ENCODE measurements at regions not wholly inside any gene's neighbourhood (a gene's known extent, or its start where the extent isn't known, plus 50 kb on each side); places are given as distances from the start of the nearest gene placed in this dataset.

DNA sequence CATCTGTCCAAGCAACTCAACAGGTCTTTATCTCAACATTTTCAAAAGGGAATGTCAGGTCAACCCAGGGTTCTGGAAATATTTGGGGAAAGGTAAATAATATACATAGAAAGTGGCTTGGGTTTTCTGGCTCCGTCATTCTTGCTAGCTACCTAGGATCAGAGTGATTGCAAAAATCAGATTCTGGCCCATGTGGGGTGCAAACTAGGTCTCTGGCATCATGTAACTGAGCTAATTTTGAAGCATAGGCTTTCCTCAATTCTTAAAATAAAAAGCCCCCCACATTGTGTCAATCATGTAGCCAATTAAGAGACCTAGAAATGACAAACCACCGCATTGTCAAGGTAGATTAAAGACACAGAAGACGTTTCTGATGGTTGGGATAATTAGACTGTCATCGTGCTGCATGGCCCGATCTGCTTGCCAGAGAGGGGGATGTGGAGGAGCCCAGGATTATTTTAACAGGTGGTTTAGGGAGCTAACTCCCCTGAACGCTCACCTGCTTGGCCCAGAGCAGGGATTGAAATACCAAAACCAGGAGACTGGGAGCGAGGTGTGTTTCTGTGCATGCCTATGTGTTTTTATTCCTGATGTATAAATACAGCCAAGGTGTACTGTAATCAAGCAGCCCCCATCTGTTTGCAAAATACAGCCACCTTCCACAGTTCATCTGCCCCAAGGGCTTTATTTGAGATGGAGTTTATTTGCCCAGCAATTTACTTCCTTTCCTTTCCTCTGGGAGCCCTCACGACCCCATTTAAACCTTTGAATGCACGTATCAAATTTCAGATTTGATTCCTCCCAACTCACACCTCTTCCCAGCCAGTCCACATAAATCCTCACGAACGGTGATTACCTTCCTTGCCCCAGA is 189.5 kb downstream of the TTC8 start:
- H3K4me3 ChIP-seq (ENCODE audit: low read length) = no peak overlapping the region
- TF ChIP-seq, protein P1, sequence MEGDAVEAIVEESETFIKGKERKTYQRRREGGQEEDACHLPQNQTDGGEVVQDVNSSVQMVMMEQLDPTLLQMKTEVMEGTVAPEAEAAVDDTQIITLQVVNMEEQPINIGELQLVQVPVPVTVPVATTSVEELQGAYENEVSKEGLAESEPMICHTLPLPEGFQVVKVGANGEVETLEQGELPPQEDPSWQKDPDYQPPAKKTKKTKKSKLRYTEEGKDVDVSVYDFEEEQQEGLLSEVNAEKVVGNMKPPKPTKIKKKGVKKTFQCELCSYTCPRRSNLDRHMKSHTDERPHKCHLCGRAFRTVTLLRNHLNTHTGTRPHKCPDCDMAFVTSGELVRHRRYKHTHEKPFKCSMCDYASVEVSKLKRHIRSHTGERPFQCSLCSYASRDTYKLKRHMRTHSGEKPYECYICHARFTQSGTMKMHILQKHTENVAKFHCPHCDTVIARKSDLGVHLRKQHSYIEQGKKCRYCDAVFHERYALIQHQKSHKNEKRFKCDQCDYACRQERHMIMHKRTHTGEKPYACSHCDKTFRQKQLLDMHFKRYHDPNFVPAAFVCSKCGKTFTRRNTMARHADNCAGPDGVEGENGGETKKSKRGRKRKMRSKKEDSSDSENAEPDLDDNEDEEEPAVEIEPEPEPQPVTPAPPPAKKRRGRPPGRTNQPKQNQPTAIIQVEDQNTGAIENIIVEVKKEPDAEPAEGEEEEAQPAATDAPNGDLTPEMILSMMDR (IDR thresholded peaks at IDR 0.05; ENCODE audit: insufficient read depth, low read depth, low read length, missing control alignments) = no peak
- no peak for DNase-seq (ENCODE audit: low read depth)

- TF ChIP-seq, protein P1 (IDR thresholded peaks at IDR 0.05; ENCODE audit: insufficient read depth, low read depth, low read length, missing control alignments) = no peak
- no peak overlapping the region for H3K4me3 ChIP-seq (ENCODE audit: low read length)
- DNase-seq (ENCODE audit: low read depth) = no peak
Observed at GRCh38 chr14:89014569-89014850, 190.1 kb downstream of the TTC8 start.

DNA sequence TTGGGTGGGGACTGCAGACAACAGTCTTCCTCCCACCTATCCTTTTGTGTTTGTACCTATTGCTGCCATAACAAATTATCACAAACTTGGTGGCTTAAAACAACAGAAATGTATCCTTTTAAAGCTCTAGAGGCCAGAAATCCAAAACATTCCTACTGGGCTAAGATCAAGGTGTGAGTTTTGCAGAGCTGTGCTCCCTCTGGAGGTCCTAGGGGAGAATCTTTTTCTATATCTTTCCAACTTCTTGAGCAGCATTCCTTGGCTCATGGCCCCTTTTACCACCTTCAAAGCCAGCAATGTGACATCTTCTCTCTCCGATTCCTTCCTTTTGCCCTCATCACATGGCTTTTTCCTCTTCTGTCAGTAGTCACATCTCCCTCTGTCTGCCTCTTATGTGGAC is 190.6 kb downstream of the TTC8 start:
- TF ChIP-seq, protein P1 (IDR thresholded peaks at IDR 0.05; ENCODE audit: insufficient read depth, low read depth, low read length, missing control alignments) = peak; percentile 14

DNA sequence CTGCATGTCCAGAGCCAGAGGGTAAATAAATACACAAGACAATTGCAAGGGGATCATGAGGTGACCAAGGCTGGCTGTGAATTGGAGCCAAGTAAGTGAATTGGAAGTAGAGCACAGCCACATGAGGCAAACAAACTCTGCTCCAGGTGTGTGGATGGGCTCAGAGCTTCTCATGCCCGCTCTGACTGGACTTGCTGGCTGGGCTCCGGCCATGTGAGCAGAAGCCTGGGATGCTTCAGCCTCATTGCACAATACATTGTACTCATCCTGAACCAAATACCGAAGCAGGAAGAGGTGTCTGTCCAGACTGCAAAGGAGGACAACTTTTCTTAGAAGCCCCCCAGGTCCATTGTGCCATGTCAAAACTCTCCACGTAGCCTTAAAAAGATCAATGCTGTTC is 193.0 kb downstream of the TTC8 start:
- no peak for DNase-seq (ENCODE audit: low read depth)
- TF ChIP-seq, protein P1 (IDR thresholded peaks at IDR 0.05; ENCODE audit: insufficient read depth, low read depth, low read length, missing control alignments) = no peak
- no peak overlapping the region for H3K4me3 ChIP-seq (ENCODE audit: low read length)

More for the DNA sequence above, 190.6 kb downstream of the TTC8 start:
- no peak for DNase-seq (ENCODE audit: low read depth)
- H3K4me3 ChIP-seq (ENCODE audit: low read length) = no peak overlapping the region

GRCh38 chr14:89022274-89022673 is 197.8 kb downstream of the TTC8 start:
- DNase-seq (ENCODE audit: low read depth) = no peak
- H3K4me3 ChIP-seq (ENCODE audit: low read length) = no peak overlapping the region
- TF ChIP-seq, protein P1 (IDR thresholded peaks at IDR 0.05; ENCODE audit: insufficient read depth, low read depth, low read length, missing control alignments) = no peak

GRCh38 chr14:89024691-89025090 is 200.2 kb downstream of the TTC8 start:
- H3K4me3 ChIP-seq (ENCODE audit: low read length) = no peak overlapping the region
- TF ChIP-seq, protein P1 (IDR thresholded peaks at IDR 0.05; ENCODE audit: insufficient read depth, low read depth, low read length, missing control alignments) = no peak
- no peak for DNase-seq (ENCODE audit: low read depth)

Data from epithelial cell of esophagus (primary cell).